HEK293 (cell line): ENCODE measurements at regions not wholly inside any gene's neighbourhood (a gene's known extent, or its start where the extent isn't known, plus 50 kb on each side); places are given as distances from the start of the nearest gene placed in this dataset.

Source experiments
- CTCF ChIP-seq: fragments of 450-650 bp; formaldehyde crosslinking; IDR thresholded peaks from 2 replicates; pipeline ENCODE4 v1.5.1; 2016; ENCODE audit warnings: missing biosample characterization, missing genetic modification characterization
- EGR2 ChIP-seq: fragments of 450-650 bp; formaldehyde crosslinking; IDR thresholded peaks from 2 replicates; pipeline ENCODE4 v1.5.1; 2016; ENCODE audit warnings: low read depth, missing biosample characterization, missing genetic modification characterization
- MYNN ChIP-seq: fragments of 450-650 bp; formaldehyde crosslinking; IDR thresholded peaks from 2 replicates; pipeline ENCODE4 v1.5.1; 2016; ENCODE audit warnings: missing biosample characterization, missing genetic modification characterization, borderline replicate concordance
- SP7 ChIP-seq: fragments of 450-650 bp; formaldehyde crosslinking; IDR thresholded peaks from 2 replicates; pipeline ENCODE4 v1.5.1; 2016; ENCODE audit warnings: missing biosample characterization, missing genetic modification characterization
- YY1 ChIP-seq: fragments of 450-650 bp; formaldehyde crosslinking; IDR thresholded peaks from 2 replicates; pipeline ENCODE4 v1.5.1; 2018; ENCODE audit warnings: missing biosample characterization, missing genetic modification characterization
- ZBTB8A ChIP-seq: fragments of 450-650 bp; formaldehyde crosslinking; IDR thresholded peaks from 2 replicates; pipeline ENCODE4 v1.5.1; 2016; ENCODE audit warnings: missing biosample characterization, missing genetic modification characterization
- ZNF114 ChIP-seq: fragments of 450-650 bp; formaldehyde crosslinking; IDR thresholded peaks from 2 replicates; pipeline ENCODE4 v1.5.0; 2017; ENCODE audit warnings: missing biosample characterization, missing genetic modification characterization
- ZNF184 ChIP-seq: fragments of 450-650 bp; IDR thresholded peaks from 2 replicates; pipeline ENCODE4 v1.5.1; 2018; ENCODE audit warnings: missing biosample characterization, mild to moderate bottlenecking, missing genetic modification characterization
- ZNF423 ChIP-seq: fragments of 450-650 bp; formaldehyde crosslinking; IDR thresholded peaks from 2 replicates; pipeline ENCODE4 v1.5.1; 2016; ENCODE audit warnings: missing biosample characterization, missing genetic modification characterization
- ZNF518A ChIP-seq: fragments of 450-650 bp; formaldehyde crosslinking; conservative IDR thresholded peaks from 2 replicates; pipeline ENCODE4 v1.5.1; 2016; ENCODE audit warnings: low read depth, missing biosample characterization, missing genetic modification characterization
- ZNF677 ChIP-seq: fragments of 450-650 bp; IDR thresholded peaks from 2 replicates; pipeline ENCODE4 v1.5.0; 2018; ENCODE audit warnings: missing biosample characterization, mild to moderate bottlenecking, missing genetic modification characterization, moderate library complexity
- TF ChIP-seq, protein P1 (sequence below): fragments of 450-650 bp; formaldehyde crosslinking; IDR thresholded peaks from 2 replicates; pipeline ENCODE4 v1.5.1; 2016; ENCODE audit warnings: missing biosample characterization, missing genetic modification characterization
- TF ChIP-seq, protein P2 (sequence below): fragments of 450-650 bp; formaldehyde crosslinking; IDR thresholded peaks from 2 replicates; pipeline ENCODE4 v1.5.1; 2016; ENCODE audit warnings: missing biosample characterization, missing genetic modification characterization

- TF ChIP-seq YY1 (no peak), ZNF184 (tag by site-specific recombination) (no peak), ZBTB8A (tag by site-specific recombination) (no peak), SP7 (tag by site-specific recombination) (no peak), CTCF (tag by site-specific recombination) (no peak), ZNF114 (no peak), ZNF423 (no peak), ZNF518A (no peak), EGR2 (tag by site-specific recombination) (no peak), MYNN (tag by site-specific recombination) (no peak), ZNF677 (no peak)
- TF ChIP-seq, protein P1, sequence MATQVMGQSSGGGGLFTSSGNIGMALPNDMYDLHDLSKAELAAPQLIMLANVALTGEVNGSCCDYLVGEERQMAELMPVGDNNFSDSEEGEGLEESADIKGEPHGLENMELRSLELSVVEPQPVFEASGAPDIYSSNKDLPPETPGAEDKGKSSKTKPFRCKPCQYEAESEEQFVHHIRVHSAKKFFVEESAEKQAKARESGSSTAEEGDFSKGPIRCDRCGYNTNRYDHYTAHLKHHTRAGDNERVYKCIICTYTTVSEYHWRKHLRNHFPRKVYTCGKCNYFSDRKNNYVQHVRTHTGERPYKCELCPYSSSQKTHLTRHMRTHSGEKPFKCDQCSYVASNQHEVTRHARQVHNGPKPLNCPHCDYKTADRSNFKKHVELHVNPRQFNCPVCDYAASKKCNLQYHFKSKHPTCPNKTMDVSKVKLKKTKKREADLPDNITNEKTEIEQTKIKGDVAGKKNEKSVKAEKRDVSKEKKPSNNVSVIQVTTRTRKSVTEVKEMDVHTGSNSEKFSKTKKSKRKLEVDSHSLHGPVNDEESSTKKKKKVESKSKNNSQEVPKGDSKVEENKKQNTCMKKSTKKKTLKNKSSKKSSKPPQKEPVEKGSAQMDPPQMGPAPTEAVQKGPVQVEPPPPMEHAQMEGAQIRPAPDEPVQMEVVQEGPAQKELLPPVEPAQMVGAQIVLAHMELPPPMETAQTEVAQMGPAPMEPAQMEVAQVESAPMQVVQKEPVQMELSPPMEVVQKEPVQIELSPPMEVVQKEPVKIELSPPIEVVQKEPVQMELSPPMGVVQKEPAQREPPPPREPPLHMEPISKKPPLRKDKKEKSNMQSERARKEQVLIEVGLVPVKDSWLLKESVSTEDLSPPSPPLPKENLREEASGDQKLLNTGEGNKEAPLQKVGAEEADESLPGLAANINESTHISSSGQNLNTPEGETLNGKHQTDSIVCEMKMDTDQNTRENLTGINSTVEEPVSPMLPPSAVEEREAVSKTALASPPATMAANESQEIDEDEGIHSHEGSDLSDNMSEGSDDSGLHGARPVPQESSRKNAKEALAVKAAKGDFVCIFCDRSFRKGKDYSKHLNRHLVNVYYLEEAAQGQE = no peak
- TF ChIP-seq, protein P2, sequence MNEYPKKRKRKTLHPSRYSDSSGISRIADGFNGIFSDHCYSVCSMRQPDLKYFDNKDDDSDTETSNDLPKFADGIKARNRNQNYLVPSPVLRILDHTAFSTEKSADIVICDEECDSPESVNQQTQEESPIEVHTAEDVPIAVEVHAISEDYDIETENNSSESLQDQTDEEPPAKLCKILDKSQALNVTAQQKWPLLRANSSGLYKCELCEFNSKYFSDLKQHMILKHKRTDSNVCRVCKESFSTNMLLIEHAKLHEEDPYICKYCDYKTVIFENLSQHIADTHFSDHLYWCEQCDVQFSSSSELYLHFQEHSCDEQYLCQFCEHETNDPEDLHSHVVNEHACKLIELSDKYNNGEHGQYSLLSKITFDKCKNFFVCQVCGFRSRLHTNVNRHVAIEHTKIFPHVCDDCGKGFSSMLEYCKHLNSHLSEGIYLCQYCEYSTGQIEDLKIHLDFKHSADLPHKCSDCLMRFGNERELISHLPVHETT = no peak
These were observed 216.7 kb upstream of the IGFBP3 start for GRCh38 chr7:46137725-46138124.
